DND-41 (cell line): ENCODE measurements at regions not wholly inside any gene's neighbourhood (a gene's known extent, or its start where the extent isn't known, plus 50 kb on each side); places are given as distances from the start of the nearest gene placed in this dataset.

Experiments
- EZH2 ChIP-seq: IDR thresholded peaks from 3 replicates; pipeline ENCODE4 v1.6.1; 2012; ENCODE audit warnings: borderline replicate concordance, low read depth, mild to moderate bottlenecking, moderate library complexity, low read length, inconsistent platforms; ENCODE audit not compliant: severe bottlenecking
- TF ChIP-seq, protein P1 (sequence below): IDR thresholded peaks from 2 replicates; pipeline ENCODE4 v1.5.1; 2012; ENCODE audit warnings: borderline replicate concordance, low read length, moderate library complexity, mild to moderate bottlenecking; ENCODE audit not compliant: poor library complexity, severe bottlenecking; ENCODE audit errors: extremely low read depth

- TF ChIP-seq, protein P1, sequence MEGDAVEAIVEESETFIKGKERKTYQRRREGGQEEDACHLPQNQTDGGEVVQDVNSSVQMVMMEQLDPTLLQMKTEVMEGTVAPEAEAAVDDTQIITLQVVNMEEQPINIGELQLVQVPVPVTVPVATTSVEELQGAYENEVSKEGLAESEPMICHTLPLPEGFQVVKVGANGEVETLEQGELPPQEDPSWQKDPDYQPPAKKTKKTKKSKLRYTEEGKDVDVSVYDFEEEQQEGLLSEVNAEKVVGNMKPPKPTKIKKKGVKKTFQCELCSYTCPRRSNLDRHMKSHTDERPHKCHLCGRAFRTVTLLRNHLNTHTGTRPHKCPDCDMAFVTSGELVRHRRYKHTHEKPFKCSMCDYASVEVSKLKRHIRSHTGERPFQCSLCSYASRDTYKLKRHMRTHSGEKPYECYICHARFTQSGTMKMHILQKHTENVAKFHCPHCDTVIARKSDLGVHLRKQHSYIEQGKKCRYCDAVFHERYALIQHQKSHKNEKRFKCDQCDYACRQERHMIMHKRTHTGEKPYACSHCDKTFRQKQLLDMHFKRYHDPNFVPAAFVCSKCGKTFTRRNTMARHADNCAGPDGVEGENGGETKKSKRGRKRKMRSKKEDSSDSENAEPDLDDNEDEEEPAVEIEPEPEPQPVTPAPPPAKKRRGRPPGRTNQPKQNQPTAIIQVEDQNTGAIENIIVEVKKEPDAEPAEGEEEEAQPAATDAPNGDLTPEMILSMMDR: no peak
- TF ChIP-seq EZH2: no peak
These were observed 79.2 kb upstream of the HS3ST1 start for GRCh38 chr4:11507920-11508319.
